Natural killer cell (primary cell): ENCODE measurements at regions not wholly inside any gene's neighbourhood (a gene's known extent, or its start where the extent isn't known, plus 50 kb on each side); places are given as distances from the start of the nearest gene placed in this dataset.
"Not testable (repeated sequence)": the region's sequence is repeated elsewhere in the genome, so short reads cannot be mapped to it uniquely, and the experiment has no call there.

Source experiments
- ATAC-seq, 3 donors: fragments of 150-1000 bp in 2 of 3; fragments of 200-7000 bp in 1 of 3; cut with Tn5 transposase; 1 replicate in 1 of 3; 2 replicates in 2 of 3; pipeline ENCODE4 v1.10.0; 2021; ENCODE audit warnings: mild to moderate bottlenecking in 2 of 3, moderate library complexity in 2 of 3
- DNase-seq, 2 donors: peaks; one replicate each; pipeline versions ENCODE4 v3.0.0 to v3.0.0-alpha.2; 2013 to 2021; ENCODE audit warnings: mixed read lengths in 1 of 2
- H3K27ac ChIP-seq: one replicate; pipeline ENCODE4 v1.5.1; 2013; ENCODE audit warnings: mild to moderate bottlenecking, low read length
- H3K27me3 ChIP-seq: one replicate; pipeline ENCODE4 v1.6.1; 2013; ENCODE audit warnings: low read length; ENCODE audit not compliant: control insufficient read depth, insufficient read depth
- H3K36me3 ChIP-seq: one replicate; pipeline ENCODE4 v1.6.1; 2013; ENCODE audit warnings: low read length; ENCODE audit not compliant: control insufficient read depth, insufficient read depth
- H3K4me1 ChIP-seq: one replicate; pipeline ENCODE4 v1.6.1; 2013; ENCODE audit warnings: low read length; ENCODE audit not compliant: control insufficient read depth, insufficient read depth
- H3K4me3 ChIP-seq: one replicate; pipeline ENCODE4 v1.5.1; 2013; ENCODE audit warnings: low read length
- H3K9me3 ChIP-seq: one replicate; pipeline ENCODE4 v1.6.1; 2013; ENCODE audit warnings: low read length; ENCODE audit not compliant: control insufficient read depth, insufficient read depth
- H3K27ac Mint-ChIP-seq, 2 donors: one replicate each; pipeline ENCODE4 v1.8.0; 2022; ENCODE audit warnings: mild to moderate bottlenecking in 2 of 2, mixed read lengths in 2 of 2, moderate library complexity in 1 of 2
- H3K27me3 Mint-ChIP-seq, 2 donors: one replicate each; pipeline ENCODE4 v1.8.0; 2022; ENCODE audit warnings: low read depth in 2 of 2, mixed read lengths in 2 of 2
- H3K36me3 Mint-ChIP-seq: one replicate; pipeline ENCODE4 v1.8.0; 2022; ENCODE audit warnings: mixed read lengths
- H3K4me1 Mint-ChIP-seq, 2 donors: one replicate each; pipeline ENCODE4 v1.8.0; 2022; ENCODE audit warnings: mixed read lengths in 2 of 2
- H3K4me3 Mint-ChIP-seq: one replicate; pipeline ENCODE4 v1.8.0; 2022; ENCODE audit warnings: mild to moderate bottlenecking, moderate library complexity, mixed read lengths
- H3K9me3 Mint-ChIP-seq, 2 donors: one replicate each; pipeline ENCODE4 v1.8.0; 2022; ENCODE audit warnings: mixed read lengths in 2 of 2
- CTCF ChIP-seq: fragments of 200-600 bp; IDR thresholded peaks from one replicate; pipeline ENCODE4 v1.8.0; 2022; ENCODE audit warnings: antibody characterized with exemption
- WGBS: methylation state at CpG from one replicate; pipeline ENCODE4 v1.1.7; 2013; ENCODE audit warnings: missing lambda C conversion rate; ENCODE audit not compliant: insufficient coverage; 5-methylcytosine and 5-hydroxymethylcytosine counted together
- intact Hi-C: fragments of 100-400 bp; cut with micrococcal nuclease; formaldehyde crosslinking; loops from one replicate; pipeline ENCODE4 v1.14.2; 2022

- Mint-ChIP-seq H3K4me1 (peaks cover 0 to 5% of the 10 kb centered on the region in 2 donors), H3K9me3 (no peaks in the 10 kb centered on the region), H3K4me3 (no peak overlapping the region), H3K36me3 (no peaks in the 10 kb centered on the region), H3K27me3 (peaks cover 3 to 7% of the 10 kb centered on the region in 2 donors), H3K27ac (no peak overlapping the region)
- intact Hi-C loops: no loop called here
- Histone ChIP-seq H3K4me1 (peaks cover 5% of the 10 kb centered on the region), H3K9me3 (no peaks in the 10 kb centered on the region), H3K4me3 (no peak overlapping the region), H3K27ac (no peak overlapping the region), H3K27me3 (no peaks in the 10 kb centered on the region), H3K36me3 (no peaks in the 10 kb centered on the region)
- WGBS: 87% methylated on average over 5 of the region's 5 CpGs
- DNase-seq: no peak
- ATAC-seq: no peak
- no peak for TF ChIP-seq CTCF
Measured at GRCh38 chr5:56760723-56761122, 54.6 kb upstream of the MAP3K1 start.

GRCh38 chr5:56759521-56760216 lies 55.7 kb upstream of the MAP3K1 start:
- TF ChIP-seq CTCF: no peak
- H3K27me3 ChIP-seq: no peaks in the 10 kb centered on the region
- ATAC-seq (no peak), DNase-seq (no peak)
- peaks cover 5% of the 10 kb centered on the region for H3K4me1 ChIP-seq
- no peak overlapping the region for H3K4me3 Mint-ChIP-seq
- H3K36me3 ChIP-seq: no peaks in the 10 kb centered on the region
- 100% methylated on average over 2 of the region's 4 CpGs for WGBS
- H3K4me1 Mint-ChIP-seq: peaks cover 0 to 5% of the 10 kb centered on the region in 2 donors
- intact Hi-C loops: no loop called here
- no peaks in the 10 kb centered on the region for H3K9me3 ChIP-seq
- no peak overlapping the region for H3K27ac Mint-ChIP-seq
- H3K27ac ChIP-seq: no peak overlapping the region
- no peaks in the 10 kb centered on the region for H3K36me3 Mint-ChIP-seq
- no peaks in the 10 kb centered on the region for H3K9me3 Mint-ChIP-seq
- no peak overlapping the region for H3K4me3 ChIP-seq
- H3K27me3 Mint-ChIP-seq: peaks cover 3 to 7% of the 10 kb centered on the region in 2 donors

GRCh38 chr5:56757077-56757476 lies 58.3 kb upstream of the MAP3K1 start:
- no peak overlapping the region for H3K27ac ChIP-seq
- no peaks in the 10 kb centered on the region for H3K36me3 ChIP-seq
- H3K4me1 Mint-ChIP-seq: peaks cover 0 to 5% of the 10 kb centered on the region in 2 donors
- no peaks in the 10 kb centered on the region for H3K27me3 ChIP-seq
- H3K27me3 Mint-ChIP-seq: peaks cover 3 to 7% of the 10 kb centered on the region in 2 donors
- no peak overlapping the region for H3K4me3 Mint-ChIP-seq
- DNase-seq: no peak
- H3K9me3 ChIP-seq: no peaks in the 10 kb centered on the region
- TF ChIP-seq CTCF: no peak
- H3K9me3 Mint-ChIP-seq: no peaks in the 10 kb centered on the region
- no peaks in the 10 kb centered on the region for H3K36me3 Mint-ChIP-seq
- H3K4me1 ChIP-seq: peaks cover 3% of the 10 kb centered on the region
- WGBS: 95% methylated on average over 5 of the region's 5 CpGs
- no peak overlapping the region for H3K4me3 ChIP-seq
- intact Hi-C loops: no loop called here
- no peak for ATAC-seq
- H3K27ac Mint-ChIP-seq: no peak overlapping the region

GRCh38 chr5:56755036-56755555 lies 60.3 kb upstream of the MAP3K1 start:
- Mint-ChIP-seq H3K27me3 (no peaks in the 10 kb centered on the region), H3K4me1 (no peaks in the 10 kb centered on the region), H3K4me3 (no peak overlapping the region), H3K9me3 (no peaks in the 10 kb centered on the region), H3K36me3 (no peaks in the 10 kb centered on the region), H3K27ac (no peak overlapping the region)
- TF ChIP-seq CTCF: no peak
- DNase-seq (no peak), ATAC-seq (no peak)
- Histone ChIP-seq H3K27me3 (no peaks in the 10 kb centered on the region), H3K9me3 (no peaks in the 10 kb centered on the region), H3K36me3 (no peaks in the 10 kb centered on the region), H3K27ac (no peak overlapping the region), H3K4me3 (no peak overlapping the region), H3K4me1 (no peaks in the 10 kb centered on the region)
- WGBS: 78% methylated on average over 3 of the region's 3 CpGs
- intact Hi-C loops: no loop called here

- H3K4me3 ChIP-seq, H3K4me1 ChIP-seq, DNase-seq, H3K36me3 ChIP-seq, H3K4me1 Mint-ChIP-seq, H3K4me3 Mint-ChIP-seq, H3K9me3 Mint-ChIP-seq, intact Hi-C loops, H3K27ac Mint-ChIP-seq, H3K9me3 ChIP-seq, H3K27me3 Mint-ChIP-seq, H3K27ac ChIP-seq, ATAC-seq, H3K36me3 Mint-ChIP-seq, H3K27me3 ChIP-seq: not testable (repeated sequence)
- WGBS: no CpG with 5 or more reads among the region's 5 CpGs
Measured at GRCh38 chr5:56753588-56753987, 61.8 kb upstream of the MAP3K1 start.
